Activated B cell treated with CpG ODN at 0.5 μM for 24 hours (primary cell): ENCODE measurements at regions not wholly inside any gene's neighbourhood (a gene's known extent, or its start where the extent isn't known, plus 50 kb on each side); places are given as distances from the start of the nearest gene placed in this dataset.

Experiments
- ATAC-seq: fragments of 200-7000 bp; cut with Tn5 transposase; one replicate; pipeline ENCODE4 v1.10.0; 2021; ENCODE audit warnings: low read depth, mild to moderate bottlenecking, moderate library complexity
- CTCF ChIA-PET: fragments of 350-600 bp; sonication (Branson Sonifier 250); formaldehyde crosslinking; loops from one replicate; lab custom pipeline; 2021; ENCODE audit warnings: antibody characterized with exemption; lab: Charles Lee
- POLR2A ChIA-PET: fragments of 350-600 bp; sonication (Branson Sonifier 250); formaldehyde crosslinking; loops from one replicate; lab custom pipeline; 2021; ENCODE audit warnings: antibody characterized with exemption; lab: Charles Lee
- DNase-seq: peaks from one replicate; pipeline ENCODE4 v3.0.0; 2022
- H3K27ac Mint-ChIP-seq: one replicate; pipeline ENCODE4 v1.8.0; 2020; ENCODE audit warnings: mixed read lengths
- H3K27me3 Mint-ChIP-seq: one replicate; pipeline ENCODE4 v1.8.0; 2021; ENCODE audit warnings: mixed read lengths
- H3K36me3 Mint-ChIP-seq: one replicate; pipeline ENCODE4 v1.8.0; 2021; ENCODE audit warnings: low read depth, mixed read lengths
- H3K4me1 Mint-ChIP-seq: one replicate; pipeline ENCODE4 v1.8.0; 2021; ENCODE audit warnings: mixed read lengths
- H3K4me3 Mint-ChIP-seq: one replicate; pipeline ENCODE4 v1.8.0; 2020; ENCODE audit warnings: mild to moderate bottlenecking, mixed read lengths
- H3K9me3 Mint-ChIP-seq: one replicate; pipeline ENCODE4 v1.8.0; 2020; ENCODE audit warnings: mixed read lengths
- intact Hi-C: fragments of 100-400 bp; cut with micrococcal nuclease; formaldehyde crosslinking; loops from one replicate; pipeline ENCODE4 v1.15.1; 2024
- TF ChIP-seq, protein P1 (sequence below): fragments of 200-600 bp; IDR thresholded peaks from one replicate; pipeline ENCODE4 v1.8.0; 2022; ENCODE audit warnings: antibody characterized with exemption, mild to moderate bottlenecking

- H3K36me3 Mint-ChIP-seq: no peaks in the 10 kb centered on the region
- H3K4me1 Mint-ChIP-seq: no peaks in the 10 kb centered on the region
- peaks cover 5% of the 10 kb centered on the region for H3K9me3 Mint-ChIP-seq
- no peak for DNase-seq
- TF ChIP-seq, protein P1, sequence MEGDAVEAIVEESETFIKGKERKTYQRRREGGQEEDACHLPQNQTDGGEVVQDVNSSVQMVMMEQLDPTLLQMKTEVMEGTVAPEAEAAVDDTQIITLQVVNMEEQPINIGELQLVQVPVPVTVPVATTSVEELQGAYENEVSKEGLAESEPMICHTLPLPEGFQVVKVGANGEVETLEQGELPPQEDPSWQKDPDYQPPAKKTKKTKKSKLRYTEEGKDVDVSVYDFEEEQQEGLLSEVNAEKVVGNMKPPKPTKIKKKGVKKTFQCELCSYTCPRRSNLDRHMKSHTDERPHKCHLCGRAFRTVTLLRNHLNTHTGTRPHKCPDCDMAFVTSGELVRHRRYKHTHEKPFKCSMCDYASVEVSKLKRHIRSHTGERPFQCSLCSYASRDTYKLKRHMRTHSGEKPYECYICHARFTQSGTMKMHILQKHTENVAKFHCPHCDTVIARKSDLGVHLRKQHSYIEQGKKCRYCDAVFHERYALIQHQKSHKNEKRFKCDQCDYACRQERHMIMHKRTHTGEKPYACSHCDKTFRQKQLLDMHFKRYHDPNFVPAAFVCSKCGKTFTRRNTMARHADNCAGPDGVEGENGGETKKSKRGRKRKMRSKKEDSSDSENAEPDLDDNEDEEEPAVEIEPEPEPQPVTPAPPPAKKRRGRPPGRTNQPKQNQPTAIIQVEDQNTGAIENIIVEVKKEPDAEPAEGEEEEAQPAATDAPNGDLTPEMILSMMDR: no peak
- H3K27me3 Mint-ChIP-seq: no peaks in the 10 kb centered on the region
- intact Hi-C loops: no loop called here
- CTCF ChIA-PET: no interaction called here
- POLR2A ChIA-PET: no interaction called here
- H3K27ac Mint-ChIP-seq: no peak overlapping the region
- no peak for ATAC-seq
- H3K4me3 Mint-ChIP-seq: no peak overlapping the region
These were observed 245.9 kb upstream of the PHYHIPL start for GRCh38 chr10:58930500-58930899.

GRCh38 chr10:58932126-58932525 lies 244.3 kb upstream of the PHYHIPL start:
- Mint-ChIP-seq H3K27ac (no peak overlapping the region), H3K4me1 (no peaks in the 10 kb centered on the region), H3K4me3 (no peak overlapping the region), H3K36me3 (no peaks in the 10 kb centered on the region), H3K27me3 (no peaks in the 10 kb centered on the region), H3K9me3 (peaks cover 2% of the 10 kb centered on the region)
- intact Hi-C loops: no loop called here
- TF ChIP-seq, protein P1: no peak
- no peak for ATAC-seq
- CTCF ChIA-PET: no interaction called here
- no peak for DNase-seq
- POLR2A ChIA-PET: no interaction called here

DNA sequence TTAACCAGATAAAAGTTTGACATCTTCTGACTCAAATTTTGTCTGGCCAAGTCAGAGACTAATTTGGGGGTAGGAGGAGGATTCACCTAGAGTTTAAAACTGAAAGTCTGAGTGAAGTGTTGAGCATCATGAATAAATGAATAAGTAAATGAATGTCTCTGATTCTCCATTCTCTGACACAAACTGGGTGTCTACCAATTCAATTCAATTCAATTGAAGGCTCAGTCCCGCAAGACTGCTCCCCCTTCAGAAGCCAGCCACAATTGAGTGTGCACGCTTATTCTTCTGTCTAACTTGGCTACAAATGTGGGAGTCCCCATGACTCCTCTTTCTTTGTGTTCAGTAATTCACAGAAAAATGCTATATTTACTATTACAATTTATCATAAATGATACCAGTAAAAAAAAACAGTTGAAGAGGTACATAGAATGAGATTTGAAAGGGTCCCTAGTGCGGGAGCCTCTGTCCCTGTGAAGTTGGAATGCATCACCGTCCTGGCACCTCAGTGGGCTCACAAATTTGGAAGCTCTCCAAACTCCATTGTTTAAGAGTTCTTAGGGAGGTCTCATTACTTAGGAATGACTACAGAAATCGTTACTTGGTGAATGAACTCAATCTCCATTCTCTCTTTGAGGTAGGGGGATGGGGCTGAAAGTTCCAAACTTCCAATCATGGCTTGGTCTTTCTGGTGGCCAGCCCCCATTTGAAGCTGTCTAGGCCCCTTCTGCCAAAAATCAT lies 243.7 kb upstream of the PHYHIPL start:
- ATAC-seq (no peak), DNase-seq (no peak)
- Mint-ChIP-seq H3K4me3 (no peak overlapping the region), H3K27ac (no peak overlapping the region), H3K27me3 (no peaks in the 10 kb centered on the region), H3K9me3 (no peaks in the 10 kb centered on the region), H3K4me1 (no peaks in the 10 kb centered on the region), H3K36me3 (no peaks in the 10 kb centered on the region)
- TF ChIP-seq, protein P1: no peak
- ChIA-PET POLR2A (no interaction called here), CTCF (no interaction called here)
- intact Hi-C loops: no loop called here

DNA sequence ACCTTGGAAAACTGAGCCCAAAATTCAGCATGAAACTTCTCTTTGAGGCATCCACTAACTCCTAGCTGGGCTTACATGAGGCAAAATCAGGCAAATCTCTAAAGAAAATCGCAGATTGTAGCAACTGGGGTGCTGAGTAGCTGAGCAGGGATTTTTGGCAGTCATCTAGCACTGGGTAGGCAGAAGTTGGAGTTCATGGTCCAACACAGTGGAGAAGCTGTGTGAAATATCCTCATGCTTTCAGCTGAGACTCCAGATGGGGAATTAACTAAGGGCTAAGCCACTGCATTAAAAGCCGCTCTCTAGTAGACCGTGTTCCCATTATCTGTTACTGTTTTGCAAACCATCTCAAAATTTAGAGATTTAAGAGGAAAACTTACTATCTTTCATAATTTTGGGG lies 240.1 kb upstream of the PHYHIPL start:
- Mint-ChIP-seq H3K4me1 (no peaks in the 10 kb centered on the region), H3K9me3 (no peaks in the 10 kb centered on the region), H3K27ac (no peak overlapping the region), H3K36me3 (no peaks in the 10 kb centered on the region), H3K27me3 (no peaks in the 10 kb centered on the region), H3K4me3 (no peak overlapping the region)
- CTCF ChIA-PET: no interaction called here
- POLR2A ChIA-PET: no interaction called here
- DNase-seq: no peak
- intact Hi-C loops: no loop called here
- no peak for ATAC-seq
- TF ChIP-seq, protein P1: no peak

DNA sequence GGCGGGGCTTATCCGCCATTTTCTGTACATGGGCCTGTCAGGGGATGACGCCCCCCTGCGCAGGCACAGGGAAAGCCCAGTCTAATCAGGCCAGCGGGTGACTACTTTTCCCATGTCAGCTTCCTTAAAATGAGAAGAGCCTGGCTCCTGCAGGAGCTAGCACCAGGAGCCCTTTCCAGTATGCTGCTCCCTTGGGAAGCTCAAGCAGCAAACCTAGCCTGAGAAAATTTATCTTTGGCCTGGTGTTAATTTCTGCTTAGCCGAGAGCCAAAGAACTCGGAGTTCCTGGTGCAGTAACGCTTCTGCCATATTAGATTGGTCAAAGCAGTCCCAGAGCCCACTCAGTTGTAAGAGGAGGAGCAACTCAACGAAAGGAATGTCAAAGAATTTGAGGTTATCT lies 239.0 kb upstream of the PHYHIPL start:
- DNase-seq (no peak), ATAC-seq (no peak)
- no peaks in the 10 kb centered on the region for H3K36me3 Mint-ChIP-seq
- H3K27me3 Mint-ChIP-seq: no peaks in the 10 kb centered on the region
- H3K9me3 Mint-ChIP-seq: no peaks in the 10 kb centered on the region
- POLR2A ChIA-PET: no interaction called here
- no peak overlapping the region for H3K27ac Mint-ChIP-seq
- TF ChIP-seq, protein P1: no peak
- no peaks in the 10 kb centered on the region for H3K4me1 Mint-ChIP-seq
- intact Hi-C loops: no loop called here
- CTCF ChIA-PET: no interaction called here
- H3K4me3 Mint-ChIP-seq: no peak overlapping the region
